Osteoblast (primary cell): ENCODE measurements at regions not wholly inside any gene's neighbourhood (a gene's known extent, or its start where the extent isn't known, plus 50 kb on each side); places are given as distances from the start of the nearest gene placed in this dataset.

ENCODE experiments used
- DNase-seq: peaks from one replicate; pipeline ENCODE4 v3.0.0; 2011; ENCODE audit warnings: low spot score, mixed read lengths; ENCODE audit not compliant: insufficient read length; ENCODE audit errors: missing footprints
- H2AFZ ChIP-seq: 2 replicates; pipeline ENCODE4 v1.6.0; 2011; ENCODE audit warnings: mild to moderate bottlenecking, low read length
- H3K27ac ChIP-seq: 2 replicates; pipeline ENCODE4 v1.5.1; 2011; ENCODE audit warnings: mild to moderate bottlenecking, low read depth, low read length, moderate library complexity
- H3K27me3 ChIP-seq: 2 replicates; pipeline ENCODE4 v1.6.0; 2012; ENCODE audit warnings: mild to moderate bottlenecking, control low read depth, inconsistent platforms, low read length, moderate library complexity; ENCODE audit not compliant: insufficient read depth
- H3K36me3 ChIP-seq: 2 replicates; pipeline ENCODE4 v1.5.1; 2011; ENCODE audit warnings: mild to moderate bottlenecking, low read length, control low read depth, moderate library complexity; ENCODE audit not compliant: insufficient read depth
- H3K4me1 ChIP-seq: 2 replicates; pipeline ENCODE4 v1.5.1; 2011; ENCODE audit warnings: mild to moderate bottlenecking, low read length, control low read depth, moderate library complexity; ENCODE audit not compliant: insufficient read depth
- H3K4me2 ChIP-seq: 2 replicates; pipeline ENCODE4 v1.6.0; 2011; ENCODE audit warnings: mild to moderate bottlenecking, low read length; ENCODE audit not compliant: insufficient read depth
- H3K4me3 ChIP-seq: fragments of 200-600 bp; sonication (generic); 3 replicates; pipeline ENCODE4 v1.5.1; 2012; ENCODE audit warnings: mild to moderate bottlenecking, low read length, inconsistent platforms; ENCODE audit not compliant: insufficient read depth
- H3K79me2 ChIP-seq: 2 replicates; pipeline ENCODE4 v1.6.0; 2012; ENCODE audit warnings: mild to moderate bottlenecking, low read length, control low read depth, inconsistent platforms; ENCODE audit not compliant: insufficient read depth
- H3K9me3 ChIP-seq: 2 replicates; pipeline ENCODE4 v1.5.1; 2011; ENCODE audit warnings: low read depth, low read length, control low read depth
- H4K20me1 ChIP-seq: 2 replicates; pipeline ENCODE4 v1.6.0; 2012; ENCODE audit warnings: mild to moderate bottlenecking, low read length, control low read depth; ENCODE audit not compliant: insufficient read depth
- TF ChIP-seq, protein P1 (sequence below): IDR thresholded peaks from 2 replicates; pipeline ENCODE4 v1.5.1; 2011; ENCODE audit warnings: mild to moderate bottlenecking, low read depth, low read length, moderate library complexity; ENCODE audit errors: extremely low read depth

DNA sequence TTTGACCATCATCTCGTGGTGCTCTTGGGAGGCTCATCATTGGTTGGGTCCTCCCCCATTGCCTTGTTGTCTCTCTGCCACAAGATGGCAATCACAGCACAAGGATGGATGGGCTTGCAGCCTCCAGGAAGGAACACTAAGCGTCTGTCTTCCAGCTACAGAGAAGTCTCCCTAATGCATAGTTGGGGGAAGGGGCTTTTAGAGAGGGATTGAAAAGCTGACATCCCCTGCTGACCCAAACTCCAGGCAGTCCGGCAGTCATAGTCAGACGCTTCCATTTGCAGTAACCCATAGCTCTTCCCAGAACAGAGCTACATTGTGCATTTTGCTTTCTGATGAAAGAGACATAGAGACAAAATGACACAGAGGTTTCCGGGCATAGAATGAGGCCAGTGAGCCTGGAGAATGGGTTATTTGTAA, 111.4 kb downstream of the UTP18 start:
- Histone ChIP-seq H3K9me3 (no peaks in the 10 kb centered on the region), H3K4me1 (no peaks in the 10 kb centered on the region), H3K4me2 (no peak overlapping the region), H3K36me3 (no peaks in the 10 kb centered on the region), H4K20me1 (no peaks in the 10 kb centered on the region), H3K27ac (no peak overlapping the region), H3K27me3 (no peaks in the 10 kb centered on the region), H3K79me2 (no peaks in the 10 kb centered on the region), H2AFZ (peak overlapping the region; percentile 70), H3K4me3 (no peak overlapping the region)
- DNase-seq = peak; percentile 91
- TF ChIP-seq, protein P1, sequence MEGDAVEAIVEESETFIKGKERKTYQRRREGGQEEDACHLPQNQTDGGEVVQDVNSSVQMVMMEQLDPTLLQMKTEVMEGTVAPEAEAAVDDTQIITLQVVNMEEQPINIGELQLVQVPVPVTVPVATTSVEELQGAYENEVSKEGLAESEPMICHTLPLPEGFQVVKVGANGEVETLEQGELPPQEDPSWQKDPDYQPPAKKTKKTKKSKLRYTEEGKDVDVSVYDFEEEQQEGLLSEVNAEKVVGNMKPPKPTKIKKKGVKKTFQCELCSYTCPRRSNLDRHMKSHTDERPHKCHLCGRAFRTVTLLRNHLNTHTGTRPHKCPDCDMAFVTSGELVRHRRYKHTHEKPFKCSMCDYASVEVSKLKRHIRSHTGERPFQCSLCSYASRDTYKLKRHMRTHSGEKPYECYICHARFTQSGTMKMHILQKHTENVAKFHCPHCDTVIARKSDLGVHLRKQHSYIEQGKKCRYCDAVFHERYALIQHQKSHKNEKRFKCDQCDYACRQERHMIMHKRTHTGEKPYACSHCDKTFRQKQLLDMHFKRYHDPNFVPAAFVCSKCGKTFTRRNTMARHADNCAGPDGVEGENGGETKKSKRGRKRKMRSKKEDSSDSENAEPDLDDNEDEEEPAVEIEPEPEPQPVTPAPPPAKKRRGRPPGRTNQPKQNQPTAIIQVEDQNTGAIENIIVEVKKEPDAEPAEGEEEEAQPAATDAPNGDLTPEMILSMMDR = peak; percentile 63

DNA sequence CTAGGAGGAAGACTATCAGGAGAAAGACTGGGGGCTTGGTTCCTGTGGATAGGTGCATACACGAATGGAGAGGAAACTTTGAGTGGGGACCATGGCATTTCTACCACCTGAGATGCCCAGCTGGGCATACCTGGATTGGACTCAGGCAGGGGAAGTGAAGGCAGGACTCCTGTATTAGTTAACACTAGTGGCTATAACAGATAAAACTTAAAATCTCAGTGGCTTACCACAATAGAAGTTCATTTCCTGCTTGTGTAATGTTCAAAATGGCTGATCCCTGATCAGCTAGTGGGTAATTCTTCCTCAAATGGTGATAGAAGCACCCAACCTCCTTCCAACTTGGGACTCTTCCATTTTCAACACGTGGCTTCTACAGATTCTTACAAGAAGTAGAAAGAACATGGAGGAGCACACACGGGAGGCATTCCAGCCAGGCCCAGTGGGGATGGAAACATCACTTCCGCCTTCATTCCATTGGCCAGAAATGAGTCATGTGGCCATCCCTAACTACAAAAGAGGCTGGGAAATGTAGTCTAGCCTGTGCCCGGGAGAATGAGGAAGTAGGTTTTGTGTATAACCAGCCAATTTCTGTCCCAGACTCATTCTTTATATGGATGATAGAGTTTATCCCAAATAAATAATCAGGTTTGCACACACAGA, 112.1 kb downstream of the UTP18 start:
- Histone ChIP-seq H3K4me1 (no peaks in the 10 kb centered on the region), H3K4me2 (peak overlapping the region; percentile 27), H3K4me3 (no peak overlapping the region), H3K27ac (no peak overlapping the region), H4K20me1 (no peaks in the 10 kb centered on the region), H3K79me2 (no peaks in the 10 kb centered on the region), H3K27me3 (no peaks in the 10 kb centered on the region), H3K9me3 (no peaks in the 10 kb centered on the region), H3K36me3 (no peaks in the 10 kb centered on the region), H2AFZ (peak overlapping the region; percentile 66)
- no peak for DNase-seq
- TF ChIP-seq, protein P1 = no peak

DNA sequence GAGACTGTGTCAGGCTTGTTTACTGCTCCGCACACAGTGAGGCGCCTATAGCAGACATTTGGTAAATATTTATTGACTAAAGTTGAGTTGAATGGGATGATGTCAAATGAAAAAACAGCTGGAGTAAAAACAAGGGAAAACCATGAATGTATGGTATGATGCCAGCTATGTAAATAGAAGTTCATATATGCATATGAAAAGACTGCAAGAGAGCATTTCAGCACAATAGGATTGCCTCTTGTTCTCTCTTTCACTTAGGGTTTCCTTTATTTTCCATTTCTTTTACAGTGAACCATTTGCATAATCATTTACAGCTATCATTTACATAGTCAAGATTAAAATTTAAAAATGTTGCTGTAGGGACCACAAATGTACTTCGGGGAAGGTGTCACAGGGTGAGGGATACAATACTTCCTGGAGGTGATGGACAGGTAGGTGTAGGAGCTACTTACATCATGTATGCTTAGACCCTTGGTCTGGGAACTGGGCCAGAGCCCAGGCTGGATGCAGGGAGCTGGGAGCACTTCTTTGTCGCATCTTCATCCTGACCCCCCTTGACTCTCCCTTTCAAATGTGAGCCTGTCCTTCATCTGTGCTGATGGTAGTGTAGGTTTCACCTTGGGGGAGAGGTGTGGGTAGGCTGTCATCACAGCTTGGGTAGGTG, 113.3 kb downstream of the UTP18 start:
- no peak for DNase-seq
- no peaks in the 10 kb centered on the region for H3K36me3 ChIP-seq
- no peaks in the 10 kb centered on the region for H3K79me2 ChIP-seq
- no peaks in the 10 kb centered on the region for H3K4me1 ChIP-seq
- H3K27ac ChIP-seq = no peak overlapping the region
- H4K20me1 ChIP-seq = no peaks in the 10 kb centered on the region
- H2AFZ ChIP-seq = no peak overlapping the region
- no peak overlapping the region for H3K4me2 ChIP-seq
- H3K9me3 ChIP-seq = no peaks in the 10 kb centered on the region
- H3K4me3 ChIP-seq = no peak overlapping the region
- TF ChIP-seq, protein P1 = no peak
- H3K27me3 ChIP-seq = no peaks in the 10 kb centered on the region

DNA sequence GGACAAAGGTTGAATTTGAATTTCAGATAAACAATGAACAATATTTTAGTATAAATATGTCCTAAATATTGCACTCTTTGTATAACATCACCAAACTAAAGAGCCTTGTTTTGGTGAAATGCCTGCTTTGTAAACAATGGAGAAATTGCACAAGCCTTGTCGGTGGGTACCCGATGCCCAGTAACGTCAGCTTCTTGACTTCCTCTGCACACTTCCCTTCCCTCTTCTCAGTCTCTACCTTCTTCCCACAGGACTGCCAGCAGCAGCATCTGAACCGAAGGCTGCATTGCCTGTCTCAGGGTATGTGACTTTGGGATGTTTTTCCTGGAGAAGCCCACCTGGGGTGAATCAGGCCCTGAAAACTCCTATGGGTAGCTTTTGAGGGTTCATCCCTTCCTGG, 113.9 kb downstream of the UTP18 start:
- no peaks in the 10 kb centered on the region for H3K36me3 ChIP-seq
- H3K4me3 ChIP-seq = no peak overlapping the region
- DNase-seq = no peak
- no peaks in the 10 kb centered on the region for H3K9me3 ChIP-seq
- no peaks in the 10 kb centered on the region for H3K27me3 ChIP-seq
- no peaks in the 10 kb centered on the region for H3K79me2 ChIP-seq
- no peaks in the 10 kb centered on the region for H4K20me1 ChIP-seq
- no peak overlapping the region for H3K4me2 ChIP-seq
- H2AFZ ChIP-seq = no peak overlapping the region
- no peak overlapping the region for H3K27ac ChIP-seq
- TF ChIP-seq, protein P1 = no peak
- H3K4me1 ChIP-seq = no peaks in the 10 kb centered on the region
